GM12892 (cell line): ENCODE measurements at regions not wholly inside any gene's neighbourhood (a gene's known extent, or its start where the extent isn't known, plus 50 kb on each side); places are given as distances from the start of the nearest gene placed in this dataset.

Experiments used
- DNase-seq: peaks from one replicate; pipeline ENCODE4 v3.0.0; 2011; ENCODE audit not compliant: insufficient read length
- FAIRE-seq: peaks from 2 replicates; lab custom pipeline; 2011; peaks lifted over from hg19 to GRCh38; lab: Jason Lieb, UNC
- POLR2A ChIP-seq: IDR thresholded peaks from 2 replicates; pipeline ENCODE4 v1.6.1; 2011; ENCODE audit warnings: low read depth, low read length, control low read depth
- POLR2AphosphoS5 ChIP-seq: IDR thresholded peaks from 2 replicates; pipeline ENCODE4 v1.6.1; 2011; ENCODE audit warnings: low read depth, low read length, control low read depth
- TAF1 ChIP-seq: IDR thresholded peaks from 2 replicates; pipeline ENCODE4 v1.6.1; 2011; ENCODE audit warnings: low read depth, mild to moderate bottlenecking, control low read depth, low read length, borderline replicate concordance

- TF ChIP-seq POLR2A (no peak), POLR2AphosphoS5 (no peak), TAF1 (no peak)
- no peak for FAIRE-seq
Observed at GRCh38 chr4:58679051-58679450, 1568.9 kb upstream of the IGFBP7 start.

GRCh38 chr4:58669783-58670182 is 1559.6 kb upstream of the IGFBP7 start:
- TF ChIP-seq TAF1 (no peak), POLR2AphosphoS5 (no peak), POLR2A (no peak)
- FAIRE-seq (no peak), DNase-seq (no peak)

More at GRCh38 chr4:58679051-58679450, 1568.9 kb upstream of the IGFBP7 start:
- no peak for DNase-seq

GRCh38 chr4:58665649-58666048 is 1555.5 kb upstream of the IGFBP7 start:
- FAIRE-seq (no peak), DNase-seq (no peak)
- TF ChIP-seq POLR2A (no peak), TAF1 (no peak), POLR2AphosphoS5 (no peak)

GRCh38 chr4:58658701-58659100 is 1548.5 kb upstream of the IGFBP7 start:
- FAIRE-seq: no peak

GRCh38 chr4:58653251-58653650 is 1543.1 kb upstream of the IGFBP7 start:
- TF ChIP-seq POLR2AphosphoS5: no peak
- TF ChIP-seq TAF1: no peak
- TF ChIP-seq POLR2A: no peak
- FAIRE-seq (no peak), DNase-seq (no peak)

More at GRCh38 chr4:58658701-58659100, 1548.5 kb upstream of the IGFBP7 start:
- TF ChIP-seq POLR2A (no peak), TAF1 (no peak), POLR2AphosphoS5 (no peak)
- no peak for DNase-seq

GRCh38 chr4:58649226-58649625 is 1539.0 kb upstream of the IGFBP7 start:
- FAIRE-seq: no peak
- no peak for DNase-seq
- TF ChIP-seq POLR2A: no peak
- no peak for TF ChIP-seq TAF1
- TF ChIP-seq POLR2AphosphoS5: no peak

- TF ChIP-seq POLR2AphosphoS5 (no peak), TAF1 (no peak), POLR2A (no peak)
- DNase-seq (no peak), FAIRE-seq (no peak)
Observed at GRCh38 chr4:58646126-58646525, 1535.9 kb upstream of the IGFBP7 start.

- DNase-seq: no peak
- no peak for FAIRE-seq
- no peak for TF ChIP-seq POLR2A
- no peak for TF ChIP-seq POLR2AphosphoS5
- TF ChIP-seq TAF1: no peak
Observed at GRCh38 chr4:58644549-58644948, 1534.4 kb upstream of the IGFBP7 start.

- TF ChIP-seq POLR2AphosphoS5: no peak
- no peak for TF ChIP-seq POLR2A
- TF ChIP-seq TAF1: no peak
- DNase-seq: no peak
- FAIRE-seq: no peak
Observed at GRCh38 chr4:58636381-58636780, 1526.2 kb upstream of the IGFBP7 start.

GRCh38 chr4:58617226-58617625 is 1507.0 kb upstream of the IGFBP7 start:
- FAIRE-seq: no peak
- DNase-seq: no peak
- TF ChIP-seq POLR2A (no peak), TAF1 (no peak), POLR2AphosphoS5 (no peak)

GRCh38 chr4:58611012-58611411 is 1500.8 kb upstream of the IGFBP7 start:
- no peak for FAIRE-seq

GRCh38 chr4:58606303-58606702 is 1496.1 kb upstream of the IGFBP7 start:
- TF ChIP-seq POLR2A (no peak), POLR2AphosphoS5 (no peak), TAF1 (no peak)
- DNase-seq: no peak
- no peak for FAIRE-seq

More at GRCh38 chr4:58611012-58611411, 1500.8 kb upstream of the IGFBP7 start:
- TF ChIP-seq POLR2AphosphoS5: no peak
- TF ChIP-seq TAF1: no peak
- TF ChIP-seq POLR2A: no peak
- DNase-seq: no peak
